8988T (cell line): ENCODE measurements at regions not wholly inside any gene's neighbourhood (a gene's known extent, or its start where the extent isn't known, plus 50 kb on each side); places are given as distances from the start of the nearest gene placed in this dataset.

ENCODE experiments used
- DNase-seq: peaks from one replicate; pipeline ENCODE4 v3.0.0; 2011

DNA sequence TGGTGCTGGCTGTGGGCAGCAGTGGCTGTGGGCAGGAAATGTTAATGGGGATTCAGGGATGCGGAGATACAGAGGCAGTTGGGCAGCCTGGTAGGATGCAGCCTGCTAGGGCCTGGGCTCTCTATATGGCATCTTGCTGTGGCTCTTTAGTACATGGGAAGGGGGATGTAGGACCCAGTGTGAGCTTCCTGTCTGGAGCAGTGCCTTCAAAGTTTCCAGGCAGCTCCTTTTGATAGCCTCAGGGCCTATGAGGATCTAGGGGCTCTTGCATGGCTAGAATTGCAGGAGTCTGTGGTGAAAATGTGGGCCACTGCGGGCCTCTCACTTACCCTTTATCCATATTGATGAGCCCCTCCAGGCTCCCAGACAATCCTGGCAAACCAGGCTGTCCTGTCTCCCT, 213.2 kb upstream of the SNX19 start:
- no peak for DNase-seq

DNA sequence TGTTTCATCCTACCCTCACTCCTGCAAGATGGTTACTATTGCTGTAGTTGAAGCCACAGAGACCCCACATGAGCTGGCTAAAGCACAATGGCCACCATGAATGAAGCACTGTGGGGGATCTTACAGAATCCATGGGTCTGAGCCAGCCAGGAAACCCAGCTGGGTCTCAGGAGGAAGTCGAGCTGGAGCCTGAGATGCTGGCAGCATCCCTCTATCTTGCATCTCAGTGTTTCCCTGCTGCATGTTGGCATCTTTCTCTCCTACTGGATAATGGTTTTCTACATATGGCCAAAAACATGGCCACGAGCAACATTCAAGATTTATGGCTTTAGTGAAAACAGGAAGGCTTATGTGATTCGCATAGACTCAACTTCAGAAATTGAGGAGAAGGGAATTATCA, 219.3 kb upstream of the SNX19 start:
- DNase-seq: no peak

DNA sequence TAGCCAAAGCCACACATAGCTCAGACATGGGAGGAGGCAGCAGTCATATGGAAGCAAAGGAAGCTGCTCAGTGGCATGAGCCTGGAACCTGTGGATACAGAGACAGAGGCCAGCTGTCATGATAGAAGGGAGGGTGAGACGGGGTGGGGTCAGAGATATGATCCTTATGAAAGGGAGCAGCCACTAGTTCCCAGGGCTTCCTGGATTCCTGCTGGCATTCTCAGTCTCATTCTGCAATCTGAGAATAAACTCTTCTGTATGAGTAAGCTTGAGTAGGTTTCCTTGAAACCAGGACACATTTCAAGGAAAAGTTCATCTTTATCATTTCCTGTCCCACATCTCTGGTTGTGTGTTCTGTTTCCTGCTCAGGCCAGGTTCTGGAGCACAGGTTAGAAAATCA, 220.2 kb upstream of the SNX19 start:
- no peak for DNase-seq

DNA sequence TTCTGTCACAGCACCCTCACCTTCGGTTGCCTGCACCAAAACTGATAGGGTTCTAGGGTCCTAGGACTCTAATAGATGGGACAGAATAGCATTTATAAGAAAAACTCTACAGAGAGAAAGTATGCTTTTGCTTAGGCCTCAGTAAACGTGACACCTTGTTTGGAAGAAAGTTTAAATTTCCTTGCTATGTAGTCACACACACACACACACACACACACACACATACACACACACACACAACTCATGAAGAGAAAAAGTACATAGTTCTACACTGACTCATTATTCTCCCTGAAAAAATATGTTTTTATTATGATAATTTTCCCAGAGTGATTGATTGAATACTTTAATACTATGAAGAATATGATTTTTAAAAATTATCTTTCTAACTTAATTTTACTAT, 220.8 kb upstream of the SNX19 start:
- DNase-seq: no peak

DNA sequence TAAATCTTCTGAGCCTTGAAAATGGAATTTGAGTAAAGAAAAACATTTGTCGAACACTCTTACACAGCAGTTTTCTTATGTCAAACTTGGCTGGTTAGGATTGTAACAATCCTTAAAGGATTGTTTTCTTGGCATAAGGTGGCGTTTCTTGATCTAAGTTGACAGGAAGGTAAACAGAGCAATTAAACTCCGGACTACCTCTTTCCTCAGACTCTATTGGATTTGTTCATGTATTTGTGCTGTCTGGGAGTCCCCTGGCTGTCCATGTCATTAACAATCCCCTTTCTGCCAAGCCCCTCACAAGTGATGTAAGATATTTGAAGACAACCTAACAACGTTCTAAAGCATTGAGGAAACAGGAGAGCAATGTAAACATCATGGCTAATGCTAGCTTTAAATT, 222.5 kb upstream of the SNX19 start:
- no peak for DNase-seq

DNA sequence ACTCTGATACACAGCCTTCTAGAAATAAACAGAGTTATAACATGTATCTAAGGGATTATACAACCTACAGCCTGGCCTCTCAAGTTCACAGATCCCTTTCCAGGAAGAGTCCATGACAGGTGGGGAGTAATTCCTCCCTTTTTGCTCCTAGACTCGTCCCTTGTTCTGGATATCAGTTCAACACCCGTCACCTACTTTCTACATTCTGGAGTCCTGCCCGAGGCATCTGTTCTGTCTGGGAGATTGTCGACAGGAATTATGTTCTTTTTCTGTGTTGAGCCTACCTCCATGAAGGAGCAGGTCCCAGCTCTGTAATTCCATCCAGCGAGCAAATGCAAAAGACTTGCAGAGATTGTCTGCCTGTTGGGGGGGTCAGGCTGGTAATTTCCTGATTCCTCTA, 224.6 kb upstream of the NTM start:
- no peak for DNase-seq

DNA sequence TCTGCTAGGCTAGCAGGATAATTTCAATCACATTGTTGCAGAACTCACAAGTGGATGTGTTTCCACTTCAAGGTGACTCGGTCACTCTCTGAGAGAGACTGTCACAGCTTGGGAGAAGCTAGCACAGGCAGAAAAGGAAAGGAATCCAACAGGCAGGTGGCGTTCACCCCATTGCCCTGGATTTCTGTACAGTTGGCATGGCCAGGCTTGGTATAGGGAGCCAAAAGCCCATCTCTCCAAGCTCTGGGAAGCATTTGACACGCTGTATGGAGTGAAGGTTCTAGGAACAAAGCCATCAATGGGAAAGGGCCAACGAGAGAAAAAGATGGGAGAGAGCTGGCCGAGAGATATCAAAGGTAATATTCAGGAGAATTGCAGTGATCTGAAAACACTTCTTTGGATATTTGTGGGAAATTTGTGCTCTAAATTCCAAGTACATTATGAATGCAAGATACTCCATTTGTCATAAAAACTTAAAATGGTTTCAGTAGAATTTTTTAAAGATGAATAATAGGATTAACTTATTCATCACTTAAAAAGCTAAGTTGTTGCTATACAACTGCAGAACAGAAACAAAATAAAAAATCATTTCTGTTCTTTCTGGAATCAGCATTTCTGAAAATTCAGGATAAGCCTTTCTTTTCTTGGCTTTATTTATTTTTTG, 223.5 kb upstream of the NTM start:
- DNase-seq: no peak

DNA sequence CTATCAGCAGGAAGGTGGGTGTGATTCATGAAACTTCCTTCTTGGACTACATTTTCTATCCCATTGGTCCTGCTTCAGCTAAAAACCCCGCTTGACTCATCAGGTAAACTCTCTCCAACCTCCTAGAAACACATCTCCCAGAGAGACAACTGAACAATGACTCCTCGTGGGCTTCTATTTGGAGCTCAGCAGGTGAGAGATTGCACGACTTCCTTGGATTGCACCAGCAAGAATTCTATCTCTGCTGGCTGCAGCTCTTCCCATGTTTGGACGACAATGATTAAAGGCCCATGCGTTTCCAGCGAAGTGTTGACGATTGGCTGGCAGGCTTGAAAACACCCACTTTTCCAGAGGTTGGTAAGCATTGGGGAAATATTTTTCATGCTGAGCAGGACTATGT, 216.1 kb upstream of the NTM start:
- DNase-seq: no peak

DNA sequence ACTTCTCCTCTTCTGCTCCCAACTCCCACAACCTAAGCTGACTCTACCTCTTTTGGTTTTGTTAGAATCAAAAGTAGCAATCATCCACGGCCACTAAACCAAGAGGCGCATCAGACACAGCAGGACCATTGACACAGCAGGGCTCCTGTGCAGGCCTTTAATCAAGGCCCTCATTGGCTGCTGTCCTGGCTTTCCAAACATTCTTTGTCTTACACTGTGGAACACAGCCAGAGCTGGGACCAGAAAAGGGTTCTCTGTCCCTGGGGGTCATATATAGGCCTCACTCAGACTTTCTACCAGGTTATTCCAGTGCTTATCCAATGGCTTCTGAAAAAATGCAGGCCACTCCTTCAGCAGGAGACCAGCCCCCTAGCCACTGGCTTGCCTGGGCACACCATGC, 212.7 kb upstream of the NTM start:
- no peak for DNase-seq

DNA sequence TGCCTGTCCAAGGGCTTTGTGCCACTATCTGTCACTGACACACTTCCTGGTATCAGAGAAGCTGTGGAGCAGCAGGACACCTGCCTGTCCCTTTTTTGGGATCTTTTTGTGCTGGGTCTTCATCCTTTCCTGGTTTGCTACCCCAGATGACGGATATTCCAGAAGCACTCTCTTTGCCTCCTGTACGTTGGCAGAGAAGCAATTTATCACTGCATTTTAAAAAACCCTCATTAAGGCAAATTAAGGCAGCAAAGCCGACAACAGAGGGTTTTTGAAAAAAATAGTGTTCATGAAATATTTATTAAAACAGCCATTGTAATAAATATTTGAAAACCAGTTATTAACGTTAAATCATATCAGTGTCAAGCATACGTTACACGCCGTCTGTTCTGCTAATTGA, 209.6 kb upstream of the NTM start:
- no peak for DNase-seq

DNA sequence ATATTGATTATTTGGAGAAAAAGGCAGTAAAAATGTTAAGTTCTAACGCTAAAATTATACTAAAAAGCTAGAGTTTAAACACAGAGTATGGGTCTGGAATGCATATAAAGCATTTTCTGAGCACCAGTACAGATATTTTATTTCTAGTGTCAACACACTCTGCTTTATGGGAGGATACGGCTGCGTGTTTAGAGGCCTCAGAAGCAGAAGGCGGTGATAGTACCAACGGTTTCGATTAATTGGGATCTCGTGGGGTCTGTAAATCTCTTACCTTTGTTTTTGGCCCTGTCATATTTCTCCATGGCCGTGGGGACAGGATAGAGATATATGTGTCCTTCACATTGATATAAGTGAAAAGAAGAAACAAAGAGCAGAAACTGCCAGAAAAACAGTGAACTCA, 206.8 kb upstream of the NTM start:
- no peak for DNase-seq

DNA sequence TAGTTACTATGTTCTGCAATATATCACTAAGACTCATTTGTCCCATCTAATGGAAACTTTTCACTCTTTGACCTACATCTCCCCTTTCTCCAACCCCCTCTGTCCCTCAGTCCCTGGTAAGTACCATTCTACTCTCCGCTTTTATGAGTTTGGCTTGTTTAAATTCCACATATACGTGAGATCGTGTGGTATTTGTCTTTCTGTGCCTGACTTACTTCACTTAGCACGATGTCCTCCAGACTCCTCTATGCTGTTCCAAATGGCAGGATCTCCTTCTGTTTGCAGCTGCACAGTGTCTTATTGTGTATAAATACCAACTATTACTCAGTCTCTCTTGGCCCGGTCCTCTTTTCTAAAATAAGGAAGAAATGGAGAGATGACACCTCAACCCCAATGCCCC, 205.4 kb upstream of the NTM start:
- DNase-seq: no peak

DNA sequence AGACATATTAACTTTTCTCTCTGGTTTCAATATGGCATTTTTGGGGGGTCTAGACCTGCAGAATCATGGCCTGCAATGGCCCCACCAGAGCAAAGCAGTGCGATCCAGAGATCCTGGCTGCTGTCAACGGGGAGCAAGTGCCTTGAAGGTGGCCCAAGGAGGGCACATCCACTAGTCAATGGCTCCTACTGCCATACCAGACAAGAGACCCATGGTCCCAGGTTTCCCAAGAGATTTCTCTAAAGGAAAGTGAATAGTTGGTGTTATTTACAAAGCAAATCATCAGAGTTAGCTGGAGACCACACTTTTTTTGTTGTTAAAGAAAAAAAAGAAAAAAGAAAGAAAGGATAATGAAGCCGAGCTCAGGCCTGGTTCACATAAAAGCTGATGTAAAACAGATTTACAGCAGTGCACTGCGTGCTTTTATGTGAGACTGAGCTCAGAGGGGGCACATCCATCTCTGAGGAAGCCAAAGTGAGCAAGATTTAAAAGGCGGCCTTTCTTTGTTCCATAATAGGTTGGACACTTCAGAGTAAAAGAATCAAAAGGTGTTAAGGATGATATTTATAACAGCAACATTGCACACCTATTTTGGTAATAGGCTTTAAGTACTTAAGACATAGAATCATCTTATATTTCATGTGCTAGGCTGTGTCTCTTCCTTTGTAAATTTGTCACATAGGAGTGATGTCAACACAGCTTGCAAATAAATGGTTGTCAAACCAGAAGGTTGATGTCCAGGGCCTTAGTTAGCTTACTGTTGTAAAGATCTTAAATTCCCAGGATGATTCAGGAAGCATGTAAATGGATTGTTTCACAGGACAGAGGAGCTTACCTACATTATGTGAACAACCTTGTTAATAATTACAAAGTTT, 201.3 kb upstream of the NTM start:
- no peak for DNase-seq

DNA sequence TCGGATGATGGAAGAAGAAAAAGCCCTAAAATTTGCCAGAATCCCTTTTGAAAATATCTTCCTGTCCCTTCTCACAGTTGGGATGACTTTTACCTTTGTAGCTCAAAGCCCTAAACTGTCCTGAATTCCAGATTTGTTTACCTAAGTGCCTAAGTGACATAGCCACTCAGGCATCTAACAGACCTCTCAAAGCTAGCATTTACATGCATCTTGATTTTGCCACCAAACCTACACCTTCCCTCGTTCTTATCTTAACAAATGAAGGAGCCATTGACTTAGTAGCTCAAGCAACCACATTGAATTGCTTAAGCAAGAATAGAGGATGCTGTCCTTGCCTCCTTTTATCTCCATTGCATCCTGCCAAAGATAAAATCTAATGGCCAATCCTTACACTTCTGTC, 198.4 kb upstream of the NTM start:
- DNase-seq: no peak

DNA sequence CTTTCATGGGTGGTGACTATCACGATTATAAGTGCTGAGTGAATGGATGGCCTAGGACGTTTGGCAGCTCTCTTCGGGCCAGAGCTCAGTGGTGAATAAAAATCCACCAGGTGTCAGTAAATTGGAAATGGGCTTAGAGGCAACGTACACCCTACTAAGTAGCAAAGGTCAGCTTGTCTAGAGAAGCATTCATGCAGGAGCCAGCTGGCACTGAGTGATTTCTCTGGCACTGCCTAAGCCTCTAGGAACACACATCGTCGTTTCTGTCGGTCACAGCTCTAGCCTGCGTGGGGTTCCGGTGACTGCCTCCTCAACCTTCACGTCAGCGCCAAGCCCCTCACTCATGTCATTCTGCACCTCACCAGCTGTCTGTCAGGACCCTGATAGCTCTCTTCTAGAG, 192.4 kb upstream of the NTM start:
- no peak for DNase-seq

DNA sequence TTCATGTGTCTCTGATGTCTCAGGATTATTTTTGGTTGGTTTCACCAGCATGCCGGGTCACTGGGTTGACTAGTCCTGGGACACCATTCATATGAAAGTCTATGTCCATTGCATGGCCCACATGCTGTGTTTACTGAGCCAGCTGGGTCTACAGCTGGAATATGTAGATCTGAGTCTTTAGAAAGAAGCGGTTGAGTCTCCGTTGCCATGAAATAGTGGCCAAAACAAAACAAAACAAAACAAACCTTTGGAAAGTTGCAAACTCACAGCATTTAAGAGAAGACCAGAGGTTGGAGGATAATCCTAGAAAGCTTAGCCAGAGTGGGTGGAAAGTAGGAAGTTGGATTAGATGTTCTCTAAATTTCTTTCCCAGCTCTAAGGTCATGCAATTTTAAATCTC, 191.8 kb upstream of the NTM start:
- no peak for DNase-seq

DNA sequence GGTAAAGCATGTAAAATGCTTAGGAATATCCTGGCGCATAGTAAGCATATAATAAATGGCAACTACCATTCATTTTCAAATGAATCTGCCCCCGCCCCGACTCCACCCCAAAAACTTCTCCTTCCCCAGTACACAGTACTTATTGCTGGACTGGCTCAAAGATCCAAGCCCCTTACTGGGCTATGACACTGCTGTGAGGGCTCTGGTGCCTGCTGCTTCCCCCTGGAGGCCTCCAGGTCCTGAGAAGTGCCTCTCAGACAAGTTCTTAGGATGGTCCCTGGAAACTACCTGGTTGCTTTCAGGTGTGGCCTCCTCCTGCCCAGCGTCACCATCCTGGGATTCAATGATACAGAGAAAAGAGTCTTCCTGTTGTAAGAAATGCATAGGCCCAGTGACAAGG, 190.6 kb upstream of the NTM start:
- no peak for DNase-seq

DNA sequence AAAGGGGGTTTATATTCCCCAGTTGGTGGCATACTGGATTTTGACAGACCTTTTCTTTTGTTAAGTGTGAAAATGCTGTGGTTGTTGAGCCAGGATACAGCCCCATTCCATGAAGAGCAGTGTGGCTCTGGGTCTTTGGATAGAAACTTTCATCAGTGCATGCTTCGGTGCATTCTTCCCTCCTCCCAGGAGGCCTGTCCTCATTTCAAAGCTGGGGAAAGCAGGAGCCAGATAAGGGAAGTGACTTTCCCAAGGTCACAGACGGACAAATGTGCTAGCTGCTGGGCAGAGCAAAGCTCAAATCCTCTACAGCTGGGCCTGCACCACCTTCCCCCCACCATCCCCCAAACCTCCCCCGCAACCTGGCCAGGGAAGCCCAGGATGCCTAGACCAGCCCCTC, 184.5 kb upstream of the NTM start:
- no peak for DNase-seq

DNA sequence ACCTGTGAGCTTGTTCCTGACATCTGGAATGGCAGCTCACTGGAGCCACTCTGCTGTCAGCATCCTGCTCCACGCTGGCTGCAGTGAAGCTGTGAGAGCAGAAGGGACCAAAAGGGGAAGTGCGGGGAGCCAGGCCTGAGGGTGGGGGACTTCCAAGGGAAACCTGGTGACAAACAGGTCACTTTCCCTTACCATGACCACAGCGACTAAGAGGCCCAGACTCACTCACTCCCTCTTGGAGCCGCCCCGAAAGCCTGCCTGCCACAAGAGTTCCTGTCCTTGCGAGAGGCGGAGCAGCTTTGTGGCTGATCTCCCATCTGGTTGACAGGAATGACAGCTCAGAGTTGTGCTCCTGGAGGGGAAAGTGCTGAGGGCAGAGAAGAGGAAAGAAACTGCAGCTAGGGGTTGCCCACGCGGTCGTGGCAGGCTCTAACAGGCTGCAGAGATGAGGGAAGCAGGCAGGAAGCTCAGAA, 183.8 kb upstream of the NTM start:
- no peak for DNase-seq

DNA sequence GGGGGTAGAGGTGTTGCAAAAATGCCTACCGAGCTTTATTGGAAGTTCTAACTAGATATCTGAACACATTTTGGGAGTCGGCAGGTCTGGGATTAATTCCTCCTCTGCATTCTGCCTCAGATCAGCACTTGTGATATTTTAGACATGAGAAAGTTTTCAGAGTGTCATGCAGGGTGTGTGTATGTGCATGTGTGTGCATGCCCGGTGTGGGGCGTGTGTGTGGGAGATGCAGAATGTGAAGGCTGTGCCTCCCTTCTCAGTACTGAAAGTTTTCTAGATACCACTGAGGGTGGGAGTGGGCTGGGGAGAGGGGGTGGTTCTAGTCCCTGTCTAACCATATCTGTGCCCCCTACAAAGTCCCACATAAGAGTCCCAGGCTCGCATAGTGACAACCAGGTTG, 180.0 kb upstream of the NTM start:
- no peak for DNase-seq

DNA sequence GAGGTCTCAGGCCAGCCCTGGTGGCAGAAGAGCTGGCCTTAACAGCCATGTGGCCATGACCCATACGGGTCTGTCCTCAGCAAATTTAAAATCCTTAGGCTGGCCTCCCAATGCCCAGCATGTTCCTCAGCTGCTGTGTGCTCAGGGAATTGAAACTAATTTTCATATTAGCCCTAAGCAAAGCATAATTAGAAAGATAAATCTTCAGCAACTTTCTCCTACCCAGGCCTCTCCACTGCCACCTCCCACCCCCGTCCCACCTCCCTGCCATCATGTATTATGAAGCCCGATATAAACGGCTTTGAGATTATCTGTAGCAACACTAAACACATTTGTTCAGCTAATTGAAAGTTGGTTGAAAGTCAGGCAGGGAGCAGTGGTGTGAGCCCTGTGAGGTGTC, 178.8 kb upstream of the NTM start:
- DNase-seq: no peak

DNA sequence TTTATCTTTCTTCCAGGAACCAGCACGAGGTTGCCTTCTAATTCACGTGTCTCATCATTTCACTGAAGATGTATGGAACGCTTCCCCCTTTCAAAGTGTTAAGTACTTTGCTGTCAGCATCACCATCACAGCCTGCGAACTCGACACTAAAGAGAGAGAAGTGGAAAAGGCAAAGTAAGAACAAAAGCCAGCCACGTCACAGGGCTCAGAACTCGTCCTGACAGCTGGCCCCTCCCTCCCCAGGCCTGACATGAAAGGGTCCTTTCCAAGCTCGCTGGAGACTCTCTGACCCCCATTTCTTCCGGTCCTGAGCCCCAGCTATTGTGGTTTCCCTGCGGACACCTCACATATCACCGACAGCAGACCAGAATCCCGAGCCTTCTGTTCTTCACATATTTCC, 177.8 kb upstream of the NTM start:
- DNase-seq: no peak

DNA sequence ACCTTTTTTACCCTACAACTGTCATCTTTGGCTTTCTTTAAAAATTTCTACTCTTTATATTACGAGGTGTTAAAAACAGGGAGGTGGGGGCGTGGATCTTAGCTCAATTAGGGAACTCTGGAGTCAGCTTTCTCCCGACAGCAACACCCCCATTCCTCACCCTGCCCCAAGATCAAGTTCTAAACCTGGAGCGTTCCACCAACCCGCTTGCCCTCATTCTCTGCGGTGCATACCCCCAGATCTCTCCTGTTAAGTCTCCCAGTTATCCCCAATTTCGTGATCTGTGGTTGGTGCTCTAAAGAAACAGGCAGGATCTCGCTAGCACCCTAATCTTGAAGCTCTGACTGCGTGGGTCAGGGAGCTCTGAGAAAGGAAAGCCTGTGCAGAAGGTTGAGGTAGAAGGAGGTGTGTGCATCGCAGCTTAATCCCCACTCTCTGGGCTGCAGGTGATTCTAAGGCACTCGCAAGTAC, 177.3 kb upstream of the NTM start:
- DNase-seq: no peak

DNA sequence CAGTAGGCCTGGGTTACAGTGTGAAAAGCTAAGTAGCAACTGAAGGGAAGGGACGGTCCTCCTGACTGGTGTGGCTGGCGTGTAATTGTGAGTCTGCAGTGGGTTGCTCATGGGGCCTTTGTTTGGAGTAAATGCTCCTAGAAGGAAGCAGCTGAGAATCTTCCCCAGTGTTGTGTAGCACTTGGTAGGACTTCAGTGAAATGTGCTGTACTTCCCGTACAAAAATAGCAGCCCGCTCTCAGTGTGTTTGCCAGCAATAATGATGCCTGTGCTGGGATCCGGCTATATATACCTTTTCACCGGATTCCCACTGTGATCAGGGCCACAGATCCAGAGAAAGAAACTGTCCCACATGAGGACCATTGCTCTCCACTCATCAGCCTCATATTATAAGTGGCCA, 175.7 kb upstream of the NTM start:
- no peak for DNase-seq
